ENCODE measurements at regions not wholly inside any gene's neighbourhood (a gene's known extent, or its start where the extent isn't known, plus 50 kb on each side); places are given as distances from the start of the nearest gene placed in this dataset.
A peak's percentile ranks its signal among the peaks of the same experiment; 100 is the strongest.
"Not testable (repeated sequence)": the region's sequence is repeated elsewhere in the genome, so short reads cannot be mapped to it uniquely, and the experiment has no call there.

- Histone ChIP-seq H3K27ac (no peak overlapping the region), H3K27me3 (no peaks in the 10 kb centered on the region), H3K4me1 (peaks cover 7 to 27% (median 20%) of the 10 kb centered on the region in 10 experiments; a peak in 19 of 20 replicates), H3K9ac (no peak overlapping the region), H3K9me3 (replicated peaks in 1 of 11) (no peaks in the 10 kb centered on the region), H3K4me2 (no peak overlapping the region), H3K36me3 (no peaks in the 10 kb centered on the region), H4K20me1 (peaks cover 0 to 10% (median 0%) of the 10 kb centered on the region in 11 experiments; a peak in 1 of 22 replicates), H3K4me3 (no peak overlapping the region)
- TF ChIP-seq Cebpa-rat (IDR thresholded peaks at IDR 0.05): no peak
Observed at GRCh38 chr14:105745433-105746123, 219.2 kb downstream of the TMEM121 start.

- Histone ChIP-seq H3K27ac (no peak overlapping the region), H3K9ac (no peak overlapping the region), H4K20me1 (peaks cover 0 to 10% (median 0%) of the 10 kb centered on the region in 11 experiments; a peak in 1 of 22 replicates), H3K9me3 (replicated peaks in 1 of 11) (no peaks in the 10 kb centered on the region), H3K36me3 (no peaks in the 10 kb centered on the region), H3K27me3 (no peaks in the 10 kb centered on the region), H3K4me2 (no peak overlapping the region), H3K4me1 (peaks cover 7 to 27% (median 20%) of the 10 kb centered on the region in 10 experiments; a peak in 19 of 20 replicates), H3K4me3 (no peak overlapping the region)
- TF ChIP-seq Cebpa-rat (IDR thresholded peaks at IDR 0.05): no peak
Observed at GRCh38 chr14:105746124-105746514, 219.7 kb downstream of the TMEM121 start.

- not testable (repeated sequence) for H3K9me3 ChIP-seq (replicated peaks in 1 of 11); H3K36me3 ChIP-seq; H3K27me3 ChIP-seq; H3K9ac ChIP-seq; H3K4me3 ChIP-seq; H3K27ac ChIP-seq; H4K20me1 ChIP-seq
- Histone ChIP-seq H3K4me2 (peak overlapping the region in 8 of 11 experiments; percentile 62 to 79 (median 68); a peak in 10 of 22 replicates), H3K4me1 (peaks cover 7 to 23% (median 20%) of the 10 kb centered on the region in 10 experiments; a peak in 19 of 20 replicates)
Observed at GRCh38 chr14:105746800-105747502, 220.6 kb downstream of the TMEM121 start.

GRCh38 chr14:105747503-105748203 is 221.3 kb downstream of the TMEM121 start:
- not testable (repeated sequence) for H4K20me1 ChIP-seq; H3K27ac ChIP-seq; H3K36me3 ChIP-seq; H3K4me3 ChIP-seq; H3K9me3 ChIP-seq (replicated peaks in 1 of 11); H3K27me3 ChIP-seq
- Histone ChIP-seq H3K4me2 (peak overlapping the region; percentile 42 to 79 (median 65); a peak in 21 of 22 replicates), H3K9ac (peak overlapping the region in 1 of 11 experiments; percentile 33; a peak in 1 of 22 replicates), H3K4me1 (peaks cover 7 to 22% (median 20%) of the 10 kb centered on the region in 10 experiments; a peak in 19 of 20 replicates)

- Histone ChIP-seq H3K27ac (no peak overlapping the region), H3K27me3 (no peaks in the 10 kb centered on the region), H3K36me3 (no peaks in the 10 kb centered on the region), H3K9ac (peak overlapping the region in 1 of 11 experiments; percentile 33; a peak in 1 of 22 replicates), H3K4me3 (no peak overlapping the region), H3K9me3 (replicated peaks in 1 of 11) (no peaks in the 10 kb centered on the region), H3K4me2 (peak overlapping the region; percentile 42 to 79 (median 65); a peak in 21 of 22 replicates), H4K20me1 (peaks cover 0 to 10% (median 0%) of the 10 kb centered on the region in 11 experiments; a peak in 1 of 22 replicates), H3K4me1 (peaks cover 7 to 22% (median 20%) of the 10 kb centered on the region in 10 experiments; a peak in 19 of 20 replicates)
- no peak for TF ChIP-seq Cebpa-rat (IDR thresholded peaks at IDR 0.05)
Observed at GRCh38 chr14:105748204-105748578, 221.8 kb downstream of the TMEM121 start.

GRCh38 chr14:105748710-105749109 is 222.3 kb downstream of the TMEM121 start:
- H3K27ac ChIP-seq; H3K9ac ChIP-seq; H3K27me3 ChIP-seq; H3K9me3 ChIP-seq (replicated peaks in 1 of 11); H4K20me1 ChIP-seq; H3K36me3 ChIP-seq; H3K4me3 ChIP-seq: not testable (repeated sequence)
- Histone ChIP-seq H3K4me2 (peak overlapping the region in 8 of 11 experiments; percentile 0 to 79 (median 64); a peak in 10 of 22 replicates), H3K4me1 (peaks cover 11 to 27% (median 25%) of the 10 kb centered on the region in 10 experiments)

- H3K27me3 ChIP-seq; H3K4me2 ChIP-seq; H3K36me3 ChIP-seq; H3K27ac ChIP-seq; H3K9me3 ChIP-seq (replicated peaks in 1 of 11); H4K20me1 ChIP-seq; H3K9ac ChIP-seq; H3K4me3 ChIP-seq: not testable (repeated sequence)
- peaks cover 19 to 35% (median 32%) of the 10 kb centered on the region in 10 experiments for H3K4me1 ChIP-seq
Observed at GRCh38 chr14:105749870-105750541, 223.6 kb downstream of the TMEM121 start.

- H3K27me3 ChIP-seq; H3K4me3 ChIP-seq; H3K9ac ChIP-seq; H4K20me1 ChIP-seq; H3K27ac ChIP-seq; H3K36me3 ChIP-seq; H3K4me2 ChIP-seq; H3K9me3 ChIP-seq (replicated peaks in 1 of 11): not testable (repeated sequence)
- peaks cover 19 to 35% (median 32%) of the 10 kb centered on the region in 10 experiments for H3K4me1 ChIP-seq
Observed at GRCh38 chr14:105751291-105751751, 224.9 kb downstream of the TMEM121 start.

GRCh38 chr14:105752420-105752819 is 226.0 kb downstream of the TMEM121 start:
- H3K27ac ChIP-seq; H3K36me3 ChIP-seq; H4K20me1 ChIP-seq; H3K9ac ChIP-seq; H3K4me2 ChIP-seq; H3K27me3 ChIP-seq; H3K4me3 ChIP-seq; H3K9me3 ChIP-seq (replicated peaks in 1 of 11): not testable (repeated sequence)
- peaks cover 19 to 33% (median 30%) of the 10 kb centered on the region in 10 experiments for H3K4me1 ChIP-seq

All from BLaER1 treated with 17β-estradiol and CSF1 and Interleukin-3, amounts not matched to agents 10 nM and 100 nM (cell line).